HT-29 (cell line): ENCODE measurements at regions not wholly inside any gene's neighbourhood (a gene's known extent, or its start where the extent isn't known, plus 50 kb on each side); places are given as distances from the start of the nearest gene placed in this dataset.

Experiments
- DNase-seq: peaks from one replicate; pipeline ENCODE4 v3.0.0-alpha.2; 2015; ENCODE audit warnings: low spot score

GRCh38 chr9:29778281-29778849, 2205.1 kb upstream of the C9orf72 start:
- no peak for DNase-seq

GRCh38 chr9:29793970-29794369, 2220.7 kb upstream of the C9orf72 start:
- no peak for DNase-seq

- DNase-seq: no peak
These were observed 2223.1 kb upstream of the C9orf72 start for GRCh38 chr9:29796291-29796952.

GRCh38 chr9:29798599-29798998, 2225.3 kb upstream of the C9orf72 start:
- DNase-seq: no peak

GRCh38 chr9:29799227-29799626, 2225.9 kb upstream of the C9orf72 start:
- no peak for DNase-seq

GRCh38 chr9:29800821-29801220, 2227.5 kb upstream of the C9orf72 start:
- DNase-seq: no peak

GRCh38 chr9:29802454-29802853, 2229.2 kb upstream of the C9orf72 start:
- DNase-seq: no peak

GRCh38 chr9:29806937-29807618, 2233.8 kb upstream of the C9orf72 start:
- no peak for DNase-seq

GRCh38 chr9:29816954-29817703, 2243.8 kb upstream of the C9orf72 start:
- DNase-seq: no peak

- no peak for DNase-seq
These were observed 2249.2 kb upstream of the C9orf72 start for GRCh38 chr9:29822458-29822857.

GRCh38 chr9:29826421-29826820, 2253.1 kb upstream of the C9orf72 start:
- DNase-seq: no peak

- peak; percentile 46 for DNase-seq
These were observed 2257.5 kb upstream of the C9orf72 start for GRCh38 chr9:29830821-29831220.

GRCh38 chr9:29838491-29839020, 2265.3 kb upstream of the C9orf72 start:
- no peak for DNase-seq

GRCh38 chr9:29844251-29844650, 2271.0 kb upstream of the C9orf72 start:
- no peak for DNase-seq

- no peak for DNase-seq
These were observed 2277.4 kb upstream of the C9orf72 start for GRCh38 chr9:29850664-29851063.

GRCh38 chr9:29861803-29862202, 2288.5 kb upstream of the C9orf72 start:
- no peak for DNase-seq

GRCh38 chr9:29865764-29866313, 2292.6 kb upstream of the C9orf72 start:
- no peak for DNase-seq

- DNase-seq: no peak
These were observed 2293.3 kb upstream of the C9orf72 start for GRCh38 chr9:29866556-29866955.

GRCh38 chr9:29873579-29873978, 2300.3 kb upstream of the C9orf72 start:
- DNase-seq: no peak

- no peak for DNase-seq
These were observed 2302.3 kb upstream of the C9orf72 start for GRCh38 chr9:29875547-29875946.

GRCh38 chr9:29882767-29883166, 2309.5 kb upstream of the C9orf72 start:
- no peak for DNase-seq

GRCh38 chr9:29906065-29906464, 2332.8 kb upstream of the C9orf72 start:
- DNase-seq: no peak
